Mesenchymal stem cell (in vitro differentiated cells and primary cell): ENCODE measurements at regions not wholly inside any gene's neighbourhood (a gene's known extent, or its start where the extent isn't known, plus 50 kb on each side); places are given as distances from the start of the nearest gene placed in this dataset. TPM values are rescaled to one million over a fixed set of nuclear protein-coding genes. Genes with fewer than 3 reads are reported as not detected.
"Not testable (repeated sequence)": the region's sequence is repeated elsewhere in the genome, so short reads cannot be mapped to it uniquely, and the experiment has no call there.

Experiments used
- DNase-seq: peaks from one replicate; pipeline ENCODE4 v3.0.0-alpha.2; 2013
- H2AFZ ChIP-seq: one replicate; pipeline ENCODE4 v1.6.1; 2013; ENCODE audit warnings: low read depth, mild to moderate bottlenecking, control low read depth, inconsistent platforms, low read length, moderate library complexity
- H2AK5ac ChIP-seq: 2 replicates; pipeline ENCODE4 v1.6.1; 2013; ENCODE audit warnings: low read length, moderate library complexity, mild to moderate bottlenecking, inconsistent platforms; ENCODE audit not compliant: severe bottlenecking
- H2BK120ac ChIP-seq: one replicate; pipeline ENCODE4 v1.6.1; 2013; ENCODE audit warnings: low read depth, mild to moderate bottlenecking, inconsistent platforms, low read length, moderate library complexity
- H2BK12ac ChIP-seq, 2 experiments: one replicate each; pipeline ENCODE4 v1.6.1; 2013; ENCODE audit warnings: inconsistent platforms in 2 of 2, low read length in 2 of 2, mild to moderate bottlenecking in 2 of 2, moderate library complexity in 2 of 2, control low read depth in 1 of 2
- H2BK15ac ChIP-seq: one replicate; pipeline ENCODE4 v1.6.1; 2013; ENCODE audit warnings: mild to moderate bottlenecking, low read depth, inconsistent platforms; ENCODE audit not compliant: poor library complexity, severe bottlenecking
- H2BK5ac ChIP-seq: 2 replicates; pipeline ENCODE4 v1.6.1; 2013; ENCODE audit warnings: low read depth, mild to moderate bottlenecking, low read length, control low read depth, inconsistent platforms; ENCODE audit not compliant: poor library complexity, severe bottlenecking
- H3K14ac ChIP-seq, 2 experiments: one replicate each; pipeline ENCODE4 v1.6.1; 2013; ENCODE audit warnings: inconsistent platforms in 2 of 2, low read length in 2 of 2, control low read depth in 1 of 2, mild to moderate bottlenecking in 1 of 2, moderate library complexity in 1 of 2
- H3K18ac ChIP-seq, 2 experiments: one replicate each; pipeline ENCODE4 v1.6.1; 2013; ENCODE audit warnings: inconsistent platforms in 2 of 2, low read length in 2 of 2, control low read depth in 1 of 2, low read depth in 1 of 2, mild to moderate bottlenecking in 1 of 2
- H3K23ac ChIP-seq, 2 experiments: one replicate each; pipeline ENCODE4 v1.6.1; 2013; ENCODE audit warnings: inconsistent platforms in 2 of 2, low read length in 2 of 2, mild to moderate bottlenecking in 2 of 2, moderate library complexity in 2 of 2, control low read depth in 1 of 2
- H3K27ac ChIP-seq: 2 replicates; pipeline ENCODE4 v1.5.1; 2013; ENCODE audit warnings: mild to moderate bottlenecking, moderate library complexity, low read length, control low read depth, inconsistent platforms; ENCODE audit not compliant: poor library complexity, severe bottlenecking
- H3K27me3 ChIP-seq, 2 experiments: 2 replicates each; pipeline versions ENCODE4 v1.6.1 to v1.7.0; 2013; ENCODE audit warnings: low read length in 2 of 2, mild to moderate bottlenecking in 2 of 2, moderate library complexity in 2 of 2, control low read depth in 1 of 2, inconsistent platforms in 1 of 2; ENCODE audit not compliant: control insufficient read depth in 1 of 2, insufficient read depth in 1 of 2
- H3K36me3 ChIP-seq, 2 experiments: 2 replicates each; pipeline versions ENCODE4 v1.6.1 to v1.7.0; 2013; ENCODE audit warnings: low read length in 2 of 2, control low read depth in 1 of 2, inconsistent platforms in 1 of 2, low read depth in 1 of 2, mild to moderate bottlenecking in 1 of 2; ENCODE audit not compliant: insufficient read depth in 2 of 2, control insufficient read depth in 1 of 2
- H3K4ac ChIP-seq, 2 experiments: one replicate each; pipeline ENCODE4 v1.6.1; 2013; ENCODE audit warnings: inconsistent platforms in 2 of 2, low read length in 2 of 2, mild to moderate bottlenecking in 2 of 2, moderate library complexity in 2 of 2, control low read depth in 1 of 2, low read depth in 1 of 2
- H3K4me1 ChIP-seq: 2 replicates; pipeline ENCODE4 v1.6.1; 2013; ENCODE audit warnings: low read depth, low read length, control low read depth; ENCODE audit not compliant: control insufficient read depth, insufficient read depth
- H3K4me2 ChIP-seq: 2 replicates; pipeline ENCODE4 v1.6.1; 2013; ENCODE audit warnings: low read length, mild to moderate bottlenecking, inconsistent platforms; ENCODE audit not compliant: poor library complexity, severe bottlenecking
- H3K4me3 ChIP-seq, 2 experiments: 2 replicates each; pipeline versions ENCODE4 v1.5.1 to v1.7.0; 2013; ENCODE audit warnings: low read length in 2 of 2, mild to moderate bottlenecking in 2 of 2, control low read depth in 1 of 2, low read depth in 1 of 2; ENCODE audit not compliant: insufficient read depth in 1 of 2
- H3K79me1 ChIP-seq: replicated peaks from 2 replicates; pipeline ENCODE4 v1.6.1; 2013; ENCODE audit warnings: mild to moderate bottlenecking, control low read depth, low read length, inconsistent platforms; ENCODE audit not compliant: poor library complexity, severe bottlenecking
- H3K9ac ChIP-seq: 2 replicates; pipeline ENCODE4 v1.7.0; 2013; ENCODE audit warnings: mild to moderate bottlenecking, low read length, moderate library complexity
- H3K9me3 ChIP-seq: 2 replicates; pipeline ENCODE4 v1.7.0; 2013; ENCODE audit warnings: mild to moderate bottlenecking, low read length; ENCODE audit not compliant: control insufficient read depth
- H4K8ac ChIP-seq: one replicate; pipeline ENCODE4 v1.6.1; 2013; ENCODE audit warnings: inconsistent platforms, mild to moderate bottlenecking, low read length, moderate library complexity
- H4K91ac ChIP-seq: one replicate; pipeline ENCODE4 v1.6.1; 2013; ENCODE audit warnings: mild to moderate bottlenecking, low read length, inconsistent platforms
- WGBS: methylation state at CpG from one replicate; pipeline ENCODE4 v1.1.7; 2013; ENCODE audit warnings: mixed read lengths; 5-methylcytosine and 5-hydroxymethylcytosine counted together
- small RNA-seq: library from polyadenylated mRNA; stranded (forward); fragments of <200 nt; extraction: miRNeasy Mini kit (QIAGEN cat#:217004); gene quantifications from one replicate; pipeline ENCODE3, GENCODE V24; 2013; ENCODE audit warnings: low read depth

- not testable (repeated sequence) for H2BK12ac ChIP-seq, H3K4ac ChIP-seq, H3K36me3 ChIP-seq, H2AFZ ChIP-seq, H3K27ac ChIP-seq, H4K91ac ChIP-seq, H3K4me2 ChIP-seq, H2BK5ac ChIP-seq, H2AK5ac ChIP-seq, H3K4me3 ChIP-seq, H3K18ac ChIP-seq, H3K4me1 ChIP-seq, H2BK120ac ChIP-seq, H2BK15ac ChIP-seq, H3K27me3 ChIP-seq, H4K8ac ChIP-seq, DNase-seq, H3K23ac ChIP-seq, H3K9me3 ChIP-seq, H3K14ac ChIP-seq, H3K9ac ChIP-seq, H3K79me1 ChIP-seq
- WGBS, result no CpG with 5 or more reads among the region's 1 CpG
Measured at GRCh38 chr6:28022707-28023106, 57.7 kb upstream of the ZNF165 start.

Small RNA genes in the stretch of these regions (small RNA-seq; reads per million reads assigned to genes)
- gene RF00012, result not detected
